ENCODE measurements at regions not wholly inside any gene's neighbourhood (a gene's known extent, or its start where the extent isn't known, plus 50 kb on each side); places are given as distances from the start of the nearest gene placed in this dataset.

GRCh38 chr7:18250133-18250532, 222.5 kb upstream of the PRPS1L1 start:
- TF ChIP-seq, protein P1, sequence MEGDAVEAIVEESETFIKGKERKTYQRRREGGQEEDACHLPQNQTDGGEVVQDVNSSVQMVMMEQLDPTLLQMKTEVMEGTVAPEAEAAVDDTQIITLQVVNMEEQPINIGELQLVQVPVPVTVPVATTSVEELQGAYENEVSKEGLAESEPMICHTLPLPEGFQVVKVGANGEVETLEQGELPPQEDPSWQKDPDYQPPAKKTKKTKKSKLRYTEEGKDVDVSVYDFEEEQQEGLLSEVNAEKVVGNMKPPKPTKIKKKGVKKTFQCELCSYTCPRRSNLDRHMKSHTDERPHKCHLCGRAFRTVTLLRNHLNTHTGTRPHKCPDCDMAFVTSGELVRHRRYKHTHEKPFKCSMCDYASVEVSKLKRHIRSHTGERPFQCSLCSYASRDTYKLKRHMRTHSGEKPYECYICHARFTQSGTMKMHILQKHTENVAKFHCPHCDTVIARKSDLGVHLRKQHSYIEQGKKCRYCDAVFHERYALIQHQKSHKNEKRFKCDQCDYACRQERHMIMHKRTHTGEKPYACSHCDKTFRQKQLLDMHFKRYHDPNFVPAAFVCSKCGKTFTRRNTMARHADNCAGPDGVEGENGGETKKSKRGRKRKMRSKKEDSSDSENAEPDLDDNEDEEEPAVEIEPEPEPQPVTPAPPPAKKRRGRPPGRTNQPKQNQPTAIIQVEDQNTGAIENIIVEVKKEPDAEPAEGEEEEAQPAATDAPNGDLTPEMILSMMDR (conservative IDR thresholded peaks at IDR 0.05; ENCODE audit: low read length) = no peak
- TF ChIP-seq EZH2phosphoT487 (IDR thresholded peaks at IDR 0.05; ENCODE audit: borderline replicate concordance) = no peak
